Prostate gland (tissue), 2 donors: ENCODE measurements at regions not wholly inside any gene's neighbourhood (a gene's known extent, or its start where the extent isn't known, plus 50 kb on each side); places are given as distances from the start of the nearest gene placed in this dataset.

ENCODE experiments used
- POLR2A ChIP-seq: fragments of 450-650 bp; IDR thresholded peaks from one replicate; pipeline ENCODE4 v1.6.1; 2016; ENCODE audit warnings: antibody characterized with exemption, mild to moderate bottlenecking
- POLR2AphosphoS5 ChIP-seq: sonication (generic); formaldehyde crosslinking; IDR thresholded peaks from one replicate; pipeline ENCODE4 v1.6.1; 2017; ENCODE audit warnings: antibody characterized with exemption
- TF ChIP-seq, protein P1 (sequence below), 4 experiments: fragments of 200-600 bp in 2 of 4; fragments of 450-650 bp in 2 of 4; sonication (generic) in 2 of 4; IDR thresholded peaks; 1 replicate in 3 of 4; 2 replicates in 1 of 4; pipeline ENCODE4 v1.5.1; 2016 to 2019; ENCODE audit warnings: antibody characterized with exemption in 4 of 4, mild to moderate bottlenecking in 2 of 4, moderate library complexity in 2 of 4

DNA sequence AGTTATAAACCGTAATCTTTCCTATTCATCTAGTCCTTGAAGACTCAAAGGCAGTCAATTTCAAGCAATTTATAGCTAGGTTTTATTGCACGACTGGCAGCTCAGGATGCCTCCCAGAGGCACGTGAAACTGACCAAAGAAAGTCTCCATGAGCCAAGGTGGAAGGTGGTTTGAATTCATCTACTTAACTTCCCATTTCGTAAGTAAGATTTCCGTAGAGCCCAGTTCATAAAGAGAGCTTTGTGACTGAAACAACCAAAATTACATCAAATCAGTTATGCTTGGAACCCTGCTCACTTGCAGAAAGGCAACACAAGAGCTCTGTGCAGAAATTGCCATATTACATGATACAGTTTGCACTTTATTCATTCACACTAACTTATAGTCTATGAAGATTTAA, 556.0 kb downstream of the TRIML1 start:
- TF ChIP-seq POLR2AphosphoS5 (no peak), POLR2A (no peak)
- TF ChIP-seq, protein P1, sequence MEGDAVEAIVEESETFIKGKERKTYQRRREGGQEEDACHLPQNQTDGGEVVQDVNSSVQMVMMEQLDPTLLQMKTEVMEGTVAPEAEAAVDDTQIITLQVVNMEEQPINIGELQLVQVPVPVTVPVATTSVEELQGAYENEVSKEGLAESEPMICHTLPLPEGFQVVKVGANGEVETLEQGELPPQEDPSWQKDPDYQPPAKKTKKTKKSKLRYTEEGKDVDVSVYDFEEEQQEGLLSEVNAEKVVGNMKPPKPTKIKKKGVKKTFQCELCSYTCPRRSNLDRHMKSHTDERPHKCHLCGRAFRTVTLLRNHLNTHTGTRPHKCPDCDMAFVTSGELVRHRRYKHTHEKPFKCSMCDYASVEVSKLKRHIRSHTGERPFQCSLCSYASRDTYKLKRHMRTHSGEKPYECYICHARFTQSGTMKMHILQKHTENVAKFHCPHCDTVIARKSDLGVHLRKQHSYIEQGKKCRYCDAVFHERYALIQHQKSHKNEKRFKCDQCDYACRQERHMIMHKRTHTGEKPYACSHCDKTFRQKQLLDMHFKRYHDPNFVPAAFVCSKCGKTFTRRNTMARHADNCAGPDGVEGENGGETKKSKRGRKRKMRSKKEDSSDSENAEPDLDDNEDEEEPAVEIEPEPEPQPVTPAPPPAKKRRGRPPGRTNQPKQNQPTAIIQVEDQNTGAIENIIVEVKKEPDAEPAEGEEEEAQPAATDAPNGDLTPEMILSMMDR (IDR thresholded peaks at IDR 0.05) = no peak
